Urothelium cell line (cell line): ENCODE measurements at regions not wholly inside any gene's neighbourhood (a gene's known extent, or its start where the extent isn't known, plus 50 kb on each side); places are given as distances from the start of the nearest gene placed in this dataset.
A peak's percentile ranks its signal among the peaks of the same experiment; 100 is the strongest.
"Not testable (repeated sequence)": the region's sequence is repeated elsewhere in the genome, so short reads cannot be mapped to it uniquely, and the experiment has no call there.

Experiments used
- DNase-seq: peaks from one replicate; pipeline ENCODE4 v3.0.0; 2011; ENCODE audit warnings: low spot score, mixed read lengths
- FAIRE-seq: peaks from 2 replicates; lab custom pipeline; 2011; peaks lifted over from hg19 to GRCh38; lab: Jason Lieb, UNC

- not testable (repeated sequence) for FAIRE-seq, DNase-seq
Observed at GRCh38 chr2:14904378-14904777, 271.9 kb downstream of the LRATD1 start.

GRCh38 chr2:14905571-14905970 lies 273.1 kb downstream of the LRATD1 start:
- no peak for DNase-seq
- no peak for FAIRE-seq

GRCh38 chr2:14907014-14907612 lies 274.6 kb downstream of the LRATD1 start:
- peak; percentile 18 for DNase-seq
- no peak for FAIRE-seq

GRCh38 chr2:14909795-14910194 lies 277.3 kb downstream of the LRATD1 start:
- FAIRE-seq: no peak
- no peak for DNase-seq

GRCh38 chr2:14910654-14911053 lies 278.1 kb downstream of the LRATD1 start:
- FAIRE-seq: no peak
- DNase-seq: no peak

- no peak for DNase-seq
- no peak for FAIRE-seq
Observed at GRCh38 chr2:14915983-14916382, 283.5 kb downstream of the LRATD1 start.

GRCh38 chr2:14923820-14924580 lies 291.5 kb downstream of the LRATD1 start:
- DNase-seq (no peak), FAIRE-seq (no peak)

GRCh38 chr2:14925471-14925870 lies 293.0 kb downstream of the LRATD1 start:
- FAIRE-seq (no peak), DNase-seq (no peak)

- FAIRE-seq (no peak), DNase-seq (no peak)
Observed at GRCh38 chr2:14927021-14927564, 294.6 kb downstream of the LRATD1 start.

- FAIRE-seq: no peak
- no peak for DNase-seq
Observed at GRCh38 chr2:14928056-14928455, 295.5 kb downstream of the LRATD1 start.

GRCh38 chr2:14930441-14930840 lies 297.9 kb downstream of the LRATD1 start:
- FAIRE-seq (no peak), DNase-seq (no peak)

- no peak for FAIRE-seq
Observed at GRCh38 chr2:14932285-14932684, 299.8 kb downstream of the LRATD1 start.

GRCh38 chr2:14933753-14934152 lies 301.2 kb downstream of the LRATD1 start:
- no peak for FAIRE-seq

More at GRCh38 chr2:14932285-14932684, 299.8 kb downstream of the LRATD1 start:
- no peak for DNase-seq

GRCh38 chr2:14936426-14936825 lies 303.9 kb downstream of the LRATD1 start:
- FAIRE-seq (no peak), DNase-seq (no peak)

More at GRCh38 chr2:14933753-14934152, 301.2 kb downstream of the LRATD1 start:
- no peak for DNase-seq

GRCh38 chr2:14937336-14937735 lies 304.8 kb downstream of the LRATD1 start:
- peak; percentile 13 for FAIRE-seq
- DNase-seq: no peak

GRCh38 chr2:14941151-14941631 lies 308.7 kb downstream of the LRATD1 start:
- no peak for DNase-seq
- no peak for FAIRE-seq

- no peak for DNase-seq
- FAIRE-seq: no peak
Observed at GRCh38 chr2:14942987-14943386, 310.5 kb downstream of the LRATD1 start.

GRCh38 chr2:14944562-14945346 lies 312.2 kb downstream of the LRATD1 start:
- no peak for FAIRE-seq
- DNase-seq: peak; percentile 49

GRCh38 chr2:14951569-14952285 lies 319.2 kb downstream of the LRATD1 start:
- no peak for FAIRE-seq
- DNase-seq: no peak

- FAIRE-seq (no peak), DNase-seq (no peak)
Observed at GRCh38 chr2:14952400-14952963, 320.0 kb downstream of the LRATD1 start.
